ENCODE measurements at regions not wholly inside any gene's neighbourhood (a gene's known extent, or its start where the extent isn't known, plus 50 kb on each side); places are given as distances from the start of the nearest gene placed in this dataset.

DNA sequence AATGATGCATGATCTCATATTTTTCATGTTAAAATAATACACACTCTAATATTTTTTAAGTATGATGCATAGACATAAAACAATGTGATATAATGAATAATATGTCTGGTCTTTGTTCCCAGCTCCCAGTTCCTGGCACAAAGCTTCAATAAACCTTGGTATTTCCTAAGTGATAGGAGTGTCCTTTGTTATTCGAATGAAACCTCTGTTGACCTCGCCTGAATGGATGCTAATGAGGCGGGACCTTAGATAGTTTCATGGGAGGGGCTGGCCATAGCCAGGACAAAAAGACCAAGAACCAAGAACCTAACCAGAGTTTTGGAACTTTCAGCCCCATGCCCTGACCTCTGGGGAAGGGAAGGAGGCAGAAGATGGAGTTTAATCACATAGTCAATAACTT lies 257.7 kb upstream of the COPS8 start:
- Histone ChIP-seq H3F3A (replicated peaks; ENCODE audit: insufficient read depth) (no peaks in the 10 kb centered on the region), H3K9ac (no peak overlapping the region), H3K9me3 (no peaks in the 10 kb centered on the region), H3K4me1 (ENCODE audit: control insufficient read depth in 1 of 2, insufficient read depth in 2 of 2, low read depth in 1 of 2, low read length in 1 of 2) (no peaks in the 10 kb centered on the region), H3K27me3 (ENCODE audit: insufficient read depth) (peaks cover 7% of the 10 kb centered on the region; the same call in 1 of the 2 replicates), H3K4me2 (no peak overlapping the region), H2AFZ (ENCODE audit: low read depth) (no peak overlapping the region), H3K4me3 (ENCODE audit: low read depth in 2 of 2, low read length in 1 of 2) (no peak overlapping the region), H3K27ac (ENCODE audit: low read depth in 2 of 2, low read length in 1 of 2) (no peak overlapping the region), H4K20me1 (ENCODE audit: insufficient read depth) (no peaks in the 10 kb centered on the region), H3K36me3 (replicated peaks in 1 of 2; ENCODE audit: control insufficient read depth in 1 of 2, insufficient read depth in 2 of 2, low read length in 1 of 2) (no peaks in the 10 kb centered on the region), H3K9me2 (no peaks in the 10 kb centered on the region), H3K79me2 (ENCODE audit: insufficient read depth) (no peaks in the 10 kb centered on the region)
- DNase-seq: no peak
- WGBS (ENCODE audit: low lambda C conversion rate): 48% methylated on average over 3 of the region's 3 CpGs
- POLR2A ChIA-PET: no interaction called here
- CTCF ChIA-PET: no interaction called here
- TF ChIP-seq MAX (IDR thresholded peaks at IDR 0.05; ENCODE audit: low read depth) (no peak), NFIC (IDR thresholded peaks at IDR 0.05; ENCODE audit: borderline replicate concordance) (no peak)

- H3K9me2 ChIP-seq: no peaks in the 10 kb centered on the region
- no peak overlapping the region for H3K9ac ChIP-seq
- H3K4me1 ChIP-seq (ENCODE audit: control insufficient read depth in 1 of 2, insufficient read depth in 2 of 2, low read depth in 1 of 2, low read length in 1 of 2): no peaks in the 10 kb centered on the region
- no peak for TF ChIP-seq YY1 (IDR thresholded peaks at IDR 0.05; ENCODE audit: low read depth)
- no peak for TF ChIP-seq EZH2phosphoT487 (IDR thresholded peaks at IDR 0.05; ENCODE audit: borderline replicate concordance, low read depth)
- TF ChIP-seq TEAD4 (IDR thresholded peaks at IDR 0.05; ENCODE audit: borderline replicate concordance, insufficient read depth): no peak
- no peak for TF ChIP-seq RCOR1 (IDR thresholded peaks at IDR 0.05; ENCODE audit: low read length)
- TF ChIP-seq NRF1 (IDR thresholded peaks at IDR 0.05; ENCODE audit: low read depth, low read length): no peak
- no peak for TF ChIP-seq NFIC (IDR thresholded peaks at IDR 0.05; ENCODE audit: borderline replicate concordance)
- TF ChIP-seq POLR2AphosphoS5 (IDR thresholded peaks at IDR 0.05; ENCODE audit: low read depth, low read length): no peak
- TF ChIP-seq, protein P1, sequence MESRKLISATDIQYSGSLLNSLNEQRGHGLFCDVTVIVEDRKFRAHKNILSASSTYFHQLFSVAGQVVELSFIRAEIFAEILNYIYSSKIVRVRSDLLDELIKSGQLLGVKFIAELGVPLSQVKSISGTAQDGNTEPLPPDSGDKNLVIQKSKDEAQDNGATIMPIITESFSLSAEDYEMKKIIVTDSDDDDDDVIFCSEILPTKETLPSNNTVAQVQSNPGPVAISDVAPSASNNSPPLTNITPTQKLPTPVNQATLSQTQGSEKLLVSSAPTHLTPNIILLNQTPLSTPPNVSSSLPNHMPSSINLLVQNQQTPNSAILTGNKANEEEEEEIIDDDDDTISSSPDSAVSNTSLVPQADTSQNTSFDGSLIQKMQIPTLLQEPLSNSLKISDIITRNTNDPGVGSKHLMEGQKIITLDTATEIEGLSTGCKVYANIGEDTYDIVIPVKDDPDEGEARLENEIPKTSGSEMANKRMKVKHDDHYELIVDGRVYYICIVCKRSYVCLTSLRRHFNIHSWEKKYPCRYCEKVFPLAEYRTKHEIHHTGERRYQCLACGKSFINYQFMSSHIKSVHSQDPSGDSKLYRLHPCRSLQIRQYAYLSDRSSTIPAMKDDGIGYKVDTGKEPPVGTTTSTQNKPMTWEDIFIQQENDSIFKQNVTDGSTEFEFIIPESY (IDR thresholded peaks at IDR 0.05; ENCODE audit: borderline replicate concordance, low read depth): no peak
- TF ChIP-seq FOXM1 (IDR thresholded peaks at IDR 0.05; ENCODE audit: low read depth): no peak
- no peak for TF ChIP-seq GABPA (IDR thresholded peaks at IDR 0.05; ENCODE audit: low read depth)
- TF ChIP-seq SMC3 (IDR thresholded peaks at IDR 0.05; ENCODE audit: low read depth, low read length): no peak
- TF ChIP-seq TCF12 (IDR thresholded peaks at IDR 0.05): no peak
- TF ChIP-seq, protein P2, sequence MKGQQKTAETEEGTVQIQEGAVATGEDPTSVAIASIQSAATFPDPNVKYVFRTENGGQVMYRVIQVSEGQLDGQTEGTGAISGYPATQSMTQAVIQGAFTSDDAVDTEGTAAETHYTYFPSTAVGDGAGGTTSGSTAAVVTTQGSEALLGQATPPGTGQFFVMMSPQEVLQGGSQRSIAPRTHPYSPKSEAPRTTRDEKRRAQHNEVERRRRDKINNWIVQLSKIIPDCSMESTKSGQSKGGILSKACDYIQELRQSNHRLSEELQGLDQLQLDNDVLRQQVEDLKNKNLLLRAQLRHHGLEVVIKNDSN (IDR thresholded peaks at IDR 0.05; ENCODE audit: borderline replicate concordance, low read depth): no peak
- TF ChIP-seq CHD2 (IDR thresholded peaks at IDR 0.05; ENCODE audit: low read length, partially characterized antibody): no peak
- no peaks in the 10 kb centered on the region for H4K20me1 ChIP-seq (ENCODE audit: insufficient read depth)
- H3F3A ChIP-seq (replicated peaks; ENCODE audit: insufficient read depth): no peaks in the 10 kb centered on the region
- peaks cover 7% of the 10 kb centered on the region; the same call in 1 of the 2 replicates for H3K27me3 ChIP-seq (ENCODE audit: insufficient read depth)
- no peaks in the 10 kb centered on the region for H3K9me3 ChIP-seq
- 4% methylated on average over 2 of the region's 2 CpGs for WGBS (ENCODE audit: low lambda C conversion rate)
- no peaks in the 10 kb centered on the region for H3K36me3 ChIP-seq (replicated peaks in 1 of 2; ENCODE audit: control insufficient read depth in 1 of 2, insufficient read depth in 2 of 2, low read length in 1 of 2)
- H3K27ac ChIP-seq (ENCODE audit: low read depth in 2 of 2, low read length in 1 of 2): no peak overlapping the region
- DNase-seq: no peak
- H3K79me2 ChIP-seq (ENCODE audit: insufficient read depth): no peaks in the 10 kb centered on the region
- H3K4me2 ChIP-seq: no peak overlapping the region
- H2AFZ ChIP-seq (ENCODE audit: low read depth): no peak overlapping the region
- ChIA-PET CTCF (interaction anchor here (1.0 kb wide), 1 partner anchor 24 kb away, joined by 4 read pairs; no protein-coding TSS in a partner anchor), POLR2A (no interaction called here)
- no peak overlapping the region for H3K4me3 ChIP-seq (ENCODE audit: low read depth in 2 of 2, low read length in 1 of 2)
Observed at GRCh38 chr2:236828820-236829219, 256.9 kb upstream of the COPS8 start.
